ENCODE measurements at regions not wholly inside any gene's neighbourhood (a gene's known extent, or its start where the extent isn't known, plus 50 kb on each side); places are given as distances from the start of the nearest gene placed in this dataset.

GRCh38 chr20:41874658-41875057 is 256.5 kb upstream of the CHD6 start:
- H3K36me3 ChIP-seq, result no peaks in the 10 kb centered on the region
- no peaks in the 10 kb centered on the region for H3K4me1 ChIP-seq
- H3K9me3 ChIP-seq, result peaks cover 0 to 10% (median 0%) of the 10 kb centered on the region in 12 donors
- intact Hi-C loops (cut with DNase I), result no loop called here
- peaks cover 0 to 11% (median 0%) of the 10 kb centered on the region in 9 donors for H3K27me3 ChIP-seq
- DNase-seq, result no peak
- no peak for ATAC-seq
- no peak overlapping the region for H3K27ac ChIP-seq
- WGBS, 4 donors, result 62 to 80% (median 78%) methylated on average over 1 of the region's 1 CpG
- H3K4me3 ChIP-seq, result no peak overlapping the region
- TF ChIP-seq POLR2A (IDR thresholded peaks at IDR 0.05), result no peak
- no peak for TF ChIP-seq CTCF (IDR thresholded peaks at IDR 0.05)

- WGBS, 4 donors, result 36 to 50% (median 41%) methylated on average over 4 of the region's 4 CpGs
- Histone ChIP-seq H3K9me3 (peaks cover 0 to 27% (median 6%) of the 10 kb centered on the region in 12 donors), H3K27me3 (peaks cover 0 to 7% (median 0%) of the 10 kb centered on the region in 9 donors), H3K4me3 (no peak overlapping the region), H3K36me3 (no peaks in the 10 kb centered on the region), H3K27ac (no peak overlapping the region), H3K4me1 (no peaks in the 10 kb centered on the region)
- TF ChIP-seq CTCF (IDR thresholded peaks at IDR 0.05), result no peak
- TF ChIP-seq POLR2A (IDR thresholded peaks at IDR 0.05), result no peak
- intact Hi-C loops (cut with DNase I), result no loop called here
- DNase-seq (no peak), ATAC-seq (no peak)
Measured at GRCh38 chr20:41872930-41873329, 254.8 kb upstream of the CHD6 start.

GRCh38 chr20:41870869-41871462 is 252.8 kb upstream of the CHD6 start:
- Histone ChIP-seq H3K27ac (no peak overlapping the region), H3K4me1 (no peaks in the 10 kb centered on the region), H3K36me3 (no peaks in the 10 kb centered on the region), H3K27me3 (peaks cover 0 to 3% (median 0%) of the 10 kb centered on the region in 9 donors), H3K4me3 (no peak overlapping the region), H3K9me3 (peaks cover 0 to 38% (median 8%) of the 10 kb centered on the region in 12 donors)
- intact Hi-C loops (cut with DNase I), result no loop called here
- no peak for ATAC-seq
- 57 to 69% (median 63%) methylated on average over 3 of the region's 3 CpGs for WGBS, 4 donors
- no peak for DNase-seq
- no peak for TF ChIP-seq POLR2A (IDR thresholded peaks at IDR 0.05)
- no peak for TF ChIP-seq CTCF (IDR thresholded peaks at IDR 0.05)

GRCh38 chr20:41869261-41869660 is 251.1 kb upstream of the CHD6 start:
- intact Hi-C loops (cut with DNase I), result no loop called here
- 51 to 62% (median 57%) methylated on average over 2 of the region's 2 CpGs for WGBS, 4 donors
- Histone ChIP-seq H3K4me1 (no peaks in the 10 kb centered on the region), H3K36me3 (no peaks in the 10 kb centered on the region), H3K4me3 (no peak overlapping the region), H3K27ac (no peak overlapping the region), H3K9me3 (peaks cover 0 to 40% (median 8%) of the 10 kb centered on the region in 12 donors), H3K27me3 (peaks cover 0 to 3% (median 0%) of the 10 kb centered on the region in 9 donors)
- ATAC-seq (no peak), DNase-seq (no peak)
- no peak for TF ChIP-seq POLR2A (IDR thresholded peaks at IDR 0.05)

- Histone ChIP-seq H3K9me3 (peaks cover 0 to 40% (median 8%) of the 10 kb centered on the region in 12 donors), H3K4me3 (no peak overlapping the region), H3K27me3 (peaks cover 0 to 4% (median 0%) of the 10 kb centered on the region in 9 donors), H3K27ac (no peak overlapping the region), H3K36me3 (no peaks in the 10 kb centered on the region), H3K4me1 (no peaks in the 10 kb centered on the region)
- no peak for DNase-seq
- intact Hi-C loops (cut with DNase I), result no loop called here
- ATAC-seq, result no peak
- TF ChIP-seq POLR2A (IDR thresholded peaks at IDR 0.05), result no peak
- TF ChIP-seq CTCF (IDR thresholded peaks at IDR 0.05), result no peak
- WGBS, 4 donors, result 69 to 74% (median 71%) methylated on average over 3 of the region's 3 CpGs
Measured at GRCh38 chr20:41865938-41866337, 247.8 kb upstream of the CHD6 start.

Measured in heart left ventricle (tissue), 16 donors.